Gastrocnemius medialis (tissue), 4 donors: ENCODE measurements at regions not wholly inside any gene's neighbourhood (a gene's known extent, or its start where the extent isn't known, plus 50 kb on each side); places are given as distances from the start of the nearest gene placed in this dataset.

Source experiments
- ATAC-seq, 2 donors: fragments of 150-250 bp; one replicate each; pipeline ENCODE4 v1.9.1; 2016
- DNase-seq, 2 donors: peaks; one replicate each; pipeline ENCODE4 v3.0.0-alpha.2; 2019
- H3K27ac ChIP-seq, 4 donors: fragments of 200-600 bp; sonication (generic); 1 replicate in 1 of 4; 2 replicates in 3 of 4; pipeline ENCODE4 v1.5.1; 2016 to 2018; ENCODE audit warnings: mild to moderate bottlenecking in 2 of 4, moderate library complexity in 1 of 4
- H3K27me3 ChIP-seq, 3 donors: fragments of 200-600 bp; sonication (generic) in 2 of 3; 1 replicate in 1 of 3; 2 replicates in 2 of 3; pipeline versions ENCODE4 v1.5.1 to v1.6.0; 2016 to 2019; ENCODE audit warnings: mild to moderate bottlenecking in 1 of 3, moderate library complexity in 1 of 3
- H3K36me3 ChIP-seq, 2 donors: fragments of 200-600 bp; sonication (generic) in 1 of 2; one replicate each; pipeline ENCODE4 v1.5.1; 2017 to 2018
- H3K4me1 ChIP-seq, 2 donors: fragments of 200-600 bp; sonication (generic) in 1 of 2; one replicate each; pipeline ENCODE4 v1.5.1; 2016 to 2017; ENCODE audit warnings: mild to moderate bottlenecking in 2 of 2
- H3K4me3 ChIP-seq, 4 donors: fragments of 200-600 bp; sonication (generic) in 3 of 4; 1 replicate in 1 of 4; 2 replicates in 3 of 4; pipeline ENCODE4 v1.5.1; 2016 to 2019; ENCODE audit warnings: mild to moderate bottlenecking in 2 of 4
- H3K9me3 ChIP-seq, 3 donors: fragments of 200-600 bp; sonication (generic) in 2 of 3; 1 replicate in 1 of 3; 2 replicates in 2 of 3; pipeline ENCODE4 v1.5.1; 2016 to 2019
- POLR2A ChIP-seq, 2 donors: fragments of 450-650 bp; IDR thresholded peaks; one replicate each; pipeline ENCODE4 v1.6.1; 2017; ENCODE audit warnings: antibody characterized with exemption in 2 of 2, mild to moderate bottlenecking in 2 of 2, moderate library complexity in 2 of 2
- in situ Hi-C, 4 donors: fragments of 200-750 bp; cut with MboI; loops; one replicate each; pipeline versions ENCODE4 v1.15.0 to v1.8.0; 2017; ENCODE audit warnings: low sequenced_read_pairs in 4 of 4
- intact Hi-C: fragments of 100-400 bp; cut with DNase I; formaldehyde crosslinking; loops from one replicate; pipeline ENCODE4 v1.15.1; 2023; ENCODE audit warnings: low total_unique reads
- TF ChIP-seq, protein P1 (sequence below), 5 experiments: fragments of 450-650 bp in 3 of 5; fragments of 200-600 bp in 2 of 5; sonication (generic) in 2 of 5; IDR thresholded peaks in 4 of 5; conservative IDR thresholded peaks in 1 of 5; 1 replicate in 4 of 5; 2 replicates in 1 of 5; pipeline ENCODE4 v1.5.1; 2016 to 2019; ENCODE audit warnings: antibody characterized with exemption in 5 of 5, mild to moderate bottlenecking in 3 of 5, moderate library complexity in 3 of 5

DNA sequence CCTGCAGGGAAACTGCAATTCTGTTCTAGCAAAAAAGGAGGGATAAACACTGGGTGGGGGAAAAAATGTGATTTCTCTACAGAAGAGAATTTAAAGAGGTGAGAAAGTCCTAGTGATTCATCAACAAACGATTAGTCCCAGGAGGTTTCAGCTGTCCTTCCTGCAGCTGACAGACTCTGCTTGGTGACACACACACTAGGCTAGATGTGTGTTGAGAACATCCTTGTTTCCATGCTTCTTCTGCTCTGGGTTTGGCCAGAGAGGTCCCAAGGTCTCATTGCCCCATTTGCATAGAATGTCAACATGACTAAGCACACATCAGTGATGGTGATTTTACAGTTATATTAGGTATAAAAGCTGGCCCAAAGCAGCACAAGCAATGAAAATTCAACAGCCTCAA is 258.3 kb downstream of the NFATC2 start:
- peaks cover 0 to under 1% (median 0%) of the 10 kb centered on the region in 3 donors for H3K27me3 ChIP-seq
- H3K27ac ChIP-seq, result no peak overlapping the region
- no peaks in the 10 kb centered on the region for H3K4me1 ChIP-seq
- H3K36me3 ChIP-seq, result no peaks in the 10 kb centered on the region
- no peak overlapping the region for H3K4me3 ChIP-seq
- no peak for ATAC-seq
- in situ Hi-C loops, result no loop called here
- no peaks in the 10 kb centered on the region for H3K9me3 ChIP-seq
- intact Hi-C loops, result no loop called here
- TF ChIP-seq POLR2A (IDR thresholded peaks at IDR 0.05), result no peak
- TF ChIP-seq, protein P1, sequence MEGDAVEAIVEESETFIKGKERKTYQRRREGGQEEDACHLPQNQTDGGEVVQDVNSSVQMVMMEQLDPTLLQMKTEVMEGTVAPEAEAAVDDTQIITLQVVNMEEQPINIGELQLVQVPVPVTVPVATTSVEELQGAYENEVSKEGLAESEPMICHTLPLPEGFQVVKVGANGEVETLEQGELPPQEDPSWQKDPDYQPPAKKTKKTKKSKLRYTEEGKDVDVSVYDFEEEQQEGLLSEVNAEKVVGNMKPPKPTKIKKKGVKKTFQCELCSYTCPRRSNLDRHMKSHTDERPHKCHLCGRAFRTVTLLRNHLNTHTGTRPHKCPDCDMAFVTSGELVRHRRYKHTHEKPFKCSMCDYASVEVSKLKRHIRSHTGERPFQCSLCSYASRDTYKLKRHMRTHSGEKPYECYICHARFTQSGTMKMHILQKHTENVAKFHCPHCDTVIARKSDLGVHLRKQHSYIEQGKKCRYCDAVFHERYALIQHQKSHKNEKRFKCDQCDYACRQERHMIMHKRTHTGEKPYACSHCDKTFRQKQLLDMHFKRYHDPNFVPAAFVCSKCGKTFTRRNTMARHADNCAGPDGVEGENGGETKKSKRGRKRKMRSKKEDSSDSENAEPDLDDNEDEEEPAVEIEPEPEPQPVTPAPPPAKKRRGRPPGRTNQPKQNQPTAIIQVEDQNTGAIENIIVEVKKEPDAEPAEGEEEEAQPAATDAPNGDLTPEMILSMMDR (IDR thresholded peaks at IDR 0.05 in 4 of 5, conservative IDR thresholded peaks at IDR 0.05 in 1 of 5), result no peak
- no peak for DNase-seq

DNA sequence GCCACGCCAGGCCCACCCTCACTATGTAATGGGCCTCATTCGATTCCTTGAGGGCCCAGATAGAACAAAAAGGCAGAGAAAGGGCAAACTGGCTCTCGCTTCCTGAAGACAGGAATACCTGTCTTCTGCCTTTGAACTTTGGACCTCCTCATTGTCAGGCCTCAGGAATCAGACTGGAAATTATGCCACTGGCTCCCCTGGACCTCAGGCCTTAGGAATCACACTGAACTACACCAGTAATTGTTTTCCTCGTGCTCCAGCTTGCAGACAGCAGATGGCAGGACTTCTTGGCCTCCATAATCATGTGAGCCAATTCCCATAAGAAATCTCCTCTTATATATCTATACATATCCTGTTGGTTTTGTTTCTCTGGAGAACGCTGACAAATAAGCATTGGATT is 258.6 kb upstream of the KCNG1 start:
- in situ Hi-C loops (no loop called here), intact Hi-C loops (no loop called here)
- ATAC-seq, result no peak
- no peak for TF ChIP-seq POLR2A (IDR thresholded peaks at IDR 0.05)
- TF ChIP-seq, protein P1 (IDR thresholded peaks at IDR 0.05 in 4 of 5, conservative IDR thresholded peaks at IDR 0.05 in 1 of 5), result no peak
- H3K9me3 ChIP-seq, result no peaks in the 10 kb centered on the region
- no peaks in the 10 kb centered on the region for H3K36me3 ChIP-seq
- no peak overlapping the region for H3K27ac ChIP-seq
- H3K4me1 ChIP-seq, result no peaks in the 10 kb centered on the region
- DNase-seq, result no peak
- H3K4me3 ChIP-seq, result no peak overlapping the region
- H3K27me3 ChIP-seq, result peaks cover 0 to 9% (median 2%) of the 10 kb centered on the region in 3 donors

DNA sequence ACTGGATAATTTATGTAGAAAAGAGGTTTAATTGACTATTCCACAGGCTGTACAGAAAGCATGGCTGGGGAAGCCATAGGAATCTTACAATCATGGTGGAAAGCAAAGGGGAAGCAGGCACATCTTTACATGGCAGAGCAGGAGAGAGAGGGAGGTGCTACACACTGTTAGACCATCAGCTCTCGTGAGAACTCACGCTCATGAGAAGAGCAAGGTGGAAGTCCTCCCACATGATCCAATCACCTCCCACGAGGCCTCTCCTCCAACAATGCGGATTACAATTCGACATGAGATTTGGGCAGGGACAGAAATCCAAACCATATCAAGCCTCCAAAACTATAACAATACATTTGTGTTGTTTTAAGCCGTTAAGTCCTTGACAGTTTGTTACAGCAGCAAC is 257.1 kb upstream of the KCNG1 start:
- no peaks in the 10 kb centered on the region for H3K36me3 ChIP-seq
- peaks cover 2 to 20% (median 3%) of the 10 kb centered on the region in 3 donors for H3K27me3 ChIP-seq
- TF ChIP-seq, protein P1 (IDR thresholded peaks at IDR 0.05 in 4 of 5, conservative IDR thresholded peaks at IDR 0.05 in 1 of 5), result no peak
- DNase-seq (no peak), ATAC-seq (no peak)
- in situ Hi-C loops (no loop called here), intact Hi-C loops (no loop called here)
- H3K9me3 ChIP-seq, result no peaks in the 10 kb centered on the region
- H3K4me3 ChIP-seq, result no peak overlapping the region
- no peaks in the 10 kb centered on the region for H3K4me1 ChIP-seq
- H3K27ac ChIP-seq, result no peak overlapping the region

DNA sequence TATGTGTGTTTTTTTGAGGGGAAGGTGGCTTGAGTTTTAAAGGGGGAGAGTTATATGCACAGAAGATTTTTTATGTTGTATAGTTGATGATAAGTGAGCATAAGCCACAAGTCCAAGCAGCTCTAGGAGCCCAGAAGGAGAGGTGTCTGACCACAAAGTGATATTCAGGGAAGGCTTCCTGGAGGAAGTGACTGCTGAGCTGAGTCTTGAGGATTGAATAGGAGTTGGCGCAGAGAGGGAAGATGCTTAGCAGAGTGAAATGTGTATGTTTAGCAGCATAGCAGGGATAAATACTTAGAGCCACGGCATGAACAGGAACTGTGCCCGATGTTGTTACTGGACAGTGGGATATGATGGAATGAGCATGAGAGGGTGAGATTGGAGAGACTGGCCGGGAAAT is 255.1 kb upstream of the KCNG1 start:
- no peaks in the 10 kb centered on the region for H3K9me3 ChIP-seq
- no peak for ATAC-seq
- in situ Hi-C loops, result no loop called here

DNA sequence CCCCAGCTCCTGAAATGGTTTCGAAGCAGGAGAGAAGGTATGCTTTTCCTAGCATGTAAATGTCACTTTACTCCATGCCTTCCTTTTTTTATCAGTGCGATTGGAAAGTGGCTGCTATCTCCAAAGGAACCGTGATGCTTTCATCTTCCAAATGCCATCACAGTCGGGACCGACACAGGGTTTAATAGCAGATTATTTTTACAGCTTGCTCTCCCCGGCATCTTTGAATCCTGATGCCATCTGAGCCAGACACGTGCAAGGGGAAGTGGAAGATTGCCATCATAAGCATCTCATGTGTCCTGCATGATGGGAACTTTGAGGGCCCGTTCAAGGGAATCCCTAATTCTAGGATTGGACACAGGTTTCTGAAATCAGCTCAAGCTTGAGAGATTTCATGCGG is 253.4 kb upstream of the KCNG1 start:
- in situ Hi-C loops (no loop called here), intact Hi-C loops (no loop called here)
- no peak for ATAC-seq
- H3K27me3 ChIP-seq, result peaks cover 2 to 25% (median 5%) of the 10 kb centered on the region in 3 donors
- DNase-seq, result no peak
- no peaks in the 10 kb centered on the region for H3K36me3 ChIP-seq
- no peak overlapping the region for H3K27ac ChIP-seq
- TF ChIP-seq, protein P1 (IDR thresholded peaks at IDR 0.05 in 4 of 5, conservative IDR thresholded peaks at IDR 0.05 in 1 of 5), result no peak
- TF ChIP-seq POLR2A (IDR thresholded peaks at IDR 0.05), result no peak
- no peaks in the 10 kb centered on the region for H3K4me1 ChIP-seq
- no peaks in the 10 kb centered on the region for H3K9me3 ChIP-seq
- no peak overlapping the region for H3K4me3 ChIP-seq

More for the DNA sequence above, 255.1 kb upstream of the KCNG1 start:
- H3K27me3 ChIP-seq, result peaks cover 2 to 25% (median 5%) of the 10 kb centered on the region in 3 donors
- H3K36me3 ChIP-seq, result no peaks in the 10 kb centered on the region
- no peaks in the 10 kb centered on the region for H3K4me1 ChIP-seq
- no peak for DNase-seq
- H3K4me3 ChIP-seq, result no peak overlapping the region
- TF ChIP-seq, protein P1 (IDR thresholded peaks at IDR 0.05 in 4 of 5, conservative IDR thresholded peaks at IDR 0.05 in 1 of 5), result no peak
- TF ChIP-seq POLR2A (IDR thresholded peaks at IDR 0.05), result no peak
- no peak overlapping the region for H3K27ac ChIP-seq
- intact Hi-C loops, result no loop called here
